ENCODE measurements at regions not wholly inside any gene's neighbourhood (a gene's known extent, or its start where the extent isn't known, plus 50 kb on each side); places are given as distances from the start of the nearest gene placed in this dataset.

DNA sequence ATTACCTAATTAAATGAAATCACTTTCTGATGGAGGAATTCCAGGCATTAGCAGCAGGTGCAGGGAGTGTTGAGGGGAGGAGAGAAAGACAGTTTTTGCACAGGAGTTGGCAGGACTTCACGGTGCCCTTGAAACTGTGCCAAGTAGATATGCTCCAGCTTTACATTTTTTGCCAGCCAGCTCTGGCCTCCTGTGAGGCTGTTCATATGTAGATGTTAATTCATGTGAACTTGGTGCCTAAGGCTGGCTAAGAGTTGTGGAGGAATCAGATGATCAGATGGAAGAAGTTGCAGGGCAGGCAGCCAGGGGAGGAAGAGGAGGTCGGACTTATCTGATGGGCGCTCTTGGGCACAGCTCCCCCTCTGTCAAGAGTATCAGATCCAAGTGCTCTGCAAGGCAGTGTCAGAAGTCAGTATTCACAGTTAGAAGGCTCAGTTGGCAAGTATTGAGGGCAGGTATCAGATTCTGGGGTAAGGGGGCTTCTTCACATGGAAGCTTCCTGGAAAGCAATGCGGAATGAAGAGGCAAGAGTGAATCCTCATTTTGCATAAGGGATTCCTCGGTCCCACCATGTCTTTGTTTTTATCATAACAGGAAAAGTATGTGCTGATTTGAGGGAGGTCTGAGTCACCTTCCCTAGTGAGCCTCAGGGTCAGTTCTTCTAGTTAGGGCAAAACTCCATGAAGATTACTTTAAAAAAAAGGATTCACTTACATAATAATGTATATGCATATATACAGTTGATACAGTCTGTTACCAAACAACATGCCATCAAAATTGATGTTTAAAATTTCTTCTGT, 172.6 kb upstream of the UMPS start:
- in situ Hi-C loops (cut with MboI; ENCODE audit: low pct_unique_long_range_greater_than_20kb, low sequenced_read_pairs, unreplicated experiment): no loop called here
- no peak for DNase-seq (ENCODE audit: low spot score)
- TF ChIP-seq CTCF (IDR thresholded peaks at IDR 0.05; ENCODE audit: extremely low read depth, insufficient read depth, missing control alignments): no peak

DNA sequence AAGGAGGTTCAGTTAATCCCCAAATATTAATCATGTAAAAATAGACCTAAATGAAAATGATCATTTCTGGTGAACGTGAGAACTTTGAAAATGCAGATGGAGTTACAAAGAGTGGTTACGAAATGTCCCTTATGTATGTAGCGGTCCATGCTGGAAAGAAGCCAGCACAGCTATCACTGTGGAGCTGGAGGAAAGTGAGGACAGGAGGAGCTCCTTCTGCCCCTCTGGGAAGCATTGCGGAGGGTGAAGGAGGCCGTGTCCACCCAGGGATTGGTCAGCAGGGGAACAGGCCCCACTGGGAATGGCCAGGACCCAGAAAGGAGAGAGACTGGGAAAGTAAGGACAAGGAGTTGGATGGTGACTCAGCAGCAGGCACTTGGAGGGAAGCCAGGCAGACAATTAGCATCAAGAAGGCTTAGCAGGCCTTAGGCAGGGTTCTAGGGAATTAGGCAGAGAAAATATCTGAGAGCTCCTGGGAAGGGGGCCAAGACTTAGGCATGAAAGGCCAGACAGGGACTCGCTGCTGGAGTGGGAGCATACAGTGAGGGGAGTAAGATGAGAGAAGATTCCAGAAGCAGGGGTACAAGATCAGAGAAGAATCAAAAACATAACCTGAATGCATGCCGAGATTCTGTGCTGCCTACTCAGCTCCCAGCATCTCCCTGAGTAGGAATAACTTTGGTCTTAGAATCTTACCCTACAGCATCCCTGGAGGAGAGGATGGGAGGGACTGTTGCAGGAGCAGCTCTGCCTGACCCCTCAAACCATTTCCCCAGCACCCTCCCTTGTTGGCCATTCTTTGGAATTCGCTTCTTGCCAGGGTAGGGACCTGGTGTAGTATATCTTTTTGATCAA, 171.0 kb upstream of the UMPS start:
- DNase-seq (ENCODE audit: low spot score): no peak
- TF ChIP-seq CTCF (IDR thresholded peaks at IDR 0.05; ENCODE audit: extremely low read depth, insufficient read depth, missing control alignments): no peak
- in situ Hi-C loops (cut with MboI; ENCODE audit: low pct_unique_long_range_greater_than_20kb, low sequenced_read_pairs, unreplicated experiment): no loop called here

GRCh38 chr3:124559846-124560574, 170.2 kb upstream of the UMPS start:
- in situ Hi-C loops (cut with MboI; ENCODE audit: low pct_unique_long_range_greater_than_20kb, low sequenced_read_pairs, unreplicated experiment): loop anchor here (5.0 kb wide), 1 partner anchor 127 kb away; no protein-coding TSS in a partner anchor
- peak; percentile 88 for TF ChIP-seq CTCF (IDR thresholded peaks at IDR 0.05; ENCODE audit: extremely low read depth, insufficient read depth, missing control alignments)
- peak; percentile 80 for DNase-seq (ENCODE audit: low spot score)

DNA sequence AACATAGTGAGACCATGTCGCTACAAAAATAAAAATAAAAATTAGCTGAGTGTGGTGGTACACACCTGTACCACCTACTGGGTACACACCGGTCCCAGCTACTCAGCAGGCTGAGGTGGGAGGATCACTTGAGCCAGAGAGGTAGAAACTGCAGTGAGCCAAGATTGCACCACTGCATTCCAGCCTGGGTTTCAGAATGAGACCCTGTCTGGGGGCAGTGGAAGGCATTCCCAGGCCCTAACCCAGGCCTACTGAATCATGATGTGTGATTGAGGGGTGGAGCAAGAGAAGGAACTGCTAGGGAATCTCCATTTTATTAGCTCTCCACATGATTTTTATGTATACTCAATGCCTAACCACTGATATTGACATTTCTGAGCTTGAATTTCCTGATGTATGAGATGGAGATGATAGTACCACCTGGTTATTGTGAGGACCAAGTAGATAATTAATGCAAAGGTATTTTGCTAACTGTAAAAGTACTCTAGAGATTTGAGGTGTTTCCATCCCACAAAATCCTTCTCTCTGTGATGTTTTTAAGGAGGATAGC, 169.5 kb upstream of the UMPS start:
- TF ChIP-seq CTCF (IDR thresholded peaks at IDR 0.05; ENCODE audit: extremely low read depth, insufficient read depth, missing control alignments): no peak
- DNase-seq (ENCODE audit: low spot score): no peak
- in situ Hi-C loops (cut with MboI; ENCODE audit: low pct_unique_long_range_greater_than_20kb, low sequenced_read_pairs, unreplicated experiment): loop anchor here (5.0 kb wide), 1 partner anchor 127 kb away; no protein-coding TSS in a partner anchor

DNA sequence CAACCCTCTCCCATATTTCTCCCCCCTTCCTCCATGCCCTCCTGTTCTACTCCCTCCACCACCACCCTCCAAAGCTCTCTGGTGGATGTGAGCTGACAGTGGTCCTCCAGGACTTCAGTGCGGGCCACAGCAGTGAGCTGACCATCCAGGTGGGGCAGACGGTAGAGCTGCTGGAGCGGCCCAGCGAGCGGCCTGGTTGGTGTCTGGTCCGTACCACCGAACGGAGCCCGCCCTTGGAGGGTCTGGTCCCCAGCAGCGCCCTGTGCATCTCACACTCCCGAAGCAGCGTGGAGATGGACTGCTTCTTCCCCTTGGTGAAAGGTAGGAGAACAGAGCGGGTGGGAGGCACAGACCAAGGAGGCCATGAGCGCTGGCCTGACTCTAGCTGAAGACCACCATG, 167.5 kb upstream of the UMPS start:
- in situ Hi-C loops (cut with MboI; ENCODE audit: low pct_unique_long_range_greater_than_20kb, low sequenced_read_pairs, unreplicated experiment): loop anchor here (5.0 kb wide), 1 partner anchor 125 kb away; no protein-coding TSS in a partner anchor
- no peak for TF ChIP-seq CTCF (IDR thresholded peaks at IDR 0.05; ENCODE audit: extremely low read depth, insufficient read depth, missing control alignments)
- DNase-seq (ENCODE audit: low spot score): no peak

DNA sequence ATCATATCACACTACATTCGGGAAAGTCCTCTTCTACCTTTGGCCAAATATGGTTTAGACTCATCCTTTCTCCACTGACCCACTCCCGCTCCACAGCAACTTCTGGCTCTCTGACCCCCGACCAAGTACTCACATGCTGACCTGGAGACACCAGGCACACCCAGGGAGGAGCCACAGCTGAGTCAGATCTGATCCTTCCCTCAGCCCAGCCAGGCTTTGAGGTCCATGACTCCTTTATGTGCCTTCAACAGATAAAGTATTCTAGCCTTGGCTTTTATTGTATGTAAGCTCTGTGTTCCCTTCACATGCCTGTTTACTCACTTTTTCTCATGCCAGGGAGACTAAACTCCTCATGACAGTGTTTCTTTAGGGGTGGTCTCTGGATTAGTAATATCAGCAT, 166.9 kb upstream of the UMPS start:
- in situ Hi-C loops (cut with MboI; ENCODE audit: low pct_unique_long_range_greater_than_20kb, low sequenced_read_pairs, unreplicated experiment): loop anchor here (5.0 kb wide), 1 partner anchor 124 kb away; no protein-coding TSS in a partner anchor
- no peak for TF ChIP-seq CTCF (IDR thresholded peaks at IDR 0.05; ENCODE audit: extremely low read depth, insufficient read depth, missing control alignments)
- DNase-seq (ENCODE audit: low spot score): no peak
